ENCODE measurements at regions not wholly inside any gene's neighbourhood (a gene's known extent, or its start where the extent isn't known, plus 50 kb on each side); places are given as distances from the start of the nearest gene placed in this dataset.

GRCh38 chr6:40788661-40789655 is 201.8 kb upstream of the LRFN2 start:
- no peak for DNase-seq

DNA sequence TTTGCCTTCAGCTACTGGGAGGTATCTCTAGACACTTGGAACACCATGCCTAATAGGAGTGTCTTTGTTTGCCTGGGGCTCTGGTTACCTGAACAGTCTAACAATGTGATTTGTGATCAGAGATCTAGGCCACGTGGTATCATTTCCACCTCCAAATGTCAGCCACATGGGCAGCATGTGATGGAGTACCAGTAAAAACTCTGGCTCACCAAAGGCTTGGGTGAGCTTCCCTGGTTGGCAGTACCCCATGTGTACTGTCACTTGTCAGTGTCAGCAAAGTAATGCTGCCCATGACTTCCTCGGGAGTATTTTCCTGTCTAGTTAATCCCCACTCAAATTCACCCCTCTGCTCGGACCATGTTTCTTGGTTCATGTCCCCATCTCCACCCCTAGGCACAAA is 195.2 kb upstream of the LRFN2 start:
- no peak for DNase-seq

- DNase-seq, result no peak
These were observed 193.5 kb upstream of the LRFN2 start for GRCh38 chr6:40780637-40781036.

- no peak for DNase-seq
These were observed 192.2 kb upstream of the LRFN2 start for GRCh38 chr6:40779409-40779808.

GRCh38 chr6:40778918-40779317 is 191.8 kb upstream of the LRFN2 start:
- no peak for DNase-seq

DNA sequence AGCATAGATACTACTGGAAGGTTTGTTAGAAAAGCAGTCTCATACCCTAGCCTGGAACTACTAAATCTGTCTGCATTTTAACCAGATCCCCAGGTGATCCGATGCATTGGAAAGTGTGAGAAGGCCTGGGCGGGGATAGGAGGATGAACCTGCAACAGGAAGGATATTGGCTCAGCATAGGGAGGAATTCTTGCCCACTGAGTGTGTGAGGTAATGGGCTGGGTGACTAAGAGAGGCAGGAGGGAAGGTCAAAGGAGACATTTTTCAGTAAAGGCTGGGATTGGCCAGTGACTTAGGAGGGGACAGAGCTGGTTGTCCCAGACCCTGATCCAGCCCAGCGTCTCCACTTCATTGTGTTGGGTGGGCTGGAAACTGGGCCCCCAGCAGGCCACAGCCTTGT is 191.0 kb upstream of the LRFN2 start:
- no peak for DNase-seq

DNA sequence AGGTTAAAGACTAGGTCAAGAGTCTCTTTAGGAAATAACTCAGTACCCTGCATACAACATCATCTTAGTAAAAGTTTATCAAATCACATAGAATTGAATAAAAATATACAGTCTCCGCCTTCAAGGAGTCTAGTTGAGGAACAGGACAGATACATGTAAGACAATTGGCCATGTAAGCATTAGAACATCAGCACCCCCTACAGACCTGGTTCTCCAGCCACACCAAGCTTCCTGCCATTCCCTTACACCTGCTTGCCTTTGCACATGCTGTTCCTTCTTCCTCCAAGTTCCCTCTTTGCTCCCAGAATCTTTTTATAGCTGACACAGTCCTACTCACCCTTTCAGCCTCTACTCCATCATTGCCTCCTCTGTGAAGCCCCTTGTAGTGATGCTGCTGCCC is 187.8 kb upstream of the LRFN2 start:
- DNase-seq, result no peak

GRCh38 chr6:40770794-40771193 is 183.6 kb upstream of the LRFN2 start:
- DNase-seq, result no peak

DNA sequence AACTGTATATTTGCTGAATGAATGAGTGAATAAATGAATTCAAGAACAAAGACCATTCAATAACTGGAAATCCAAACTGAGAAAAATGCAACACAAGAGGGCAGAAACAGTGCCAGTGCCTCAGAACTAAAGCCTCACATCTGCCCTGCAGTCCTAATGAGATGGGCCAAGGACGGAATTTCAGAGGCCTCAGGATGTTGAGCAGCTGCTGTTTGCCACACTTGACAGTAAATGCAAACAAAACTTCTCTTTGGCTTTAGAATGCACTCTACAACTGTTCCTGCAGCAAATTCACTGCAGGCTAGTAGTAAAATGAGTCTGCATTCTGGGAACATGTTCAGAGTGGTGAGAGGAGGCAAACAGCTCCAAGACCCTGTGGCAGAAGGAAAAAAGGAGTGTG is 177.6 kb upstream of the LRFN2 start:
- no peak for DNase-seq

GRCh38 chr6:40762981-40763380 is 175.8 kb upstream of the LRFN2 start:
- DNase-seq, result no peak

DNA sequence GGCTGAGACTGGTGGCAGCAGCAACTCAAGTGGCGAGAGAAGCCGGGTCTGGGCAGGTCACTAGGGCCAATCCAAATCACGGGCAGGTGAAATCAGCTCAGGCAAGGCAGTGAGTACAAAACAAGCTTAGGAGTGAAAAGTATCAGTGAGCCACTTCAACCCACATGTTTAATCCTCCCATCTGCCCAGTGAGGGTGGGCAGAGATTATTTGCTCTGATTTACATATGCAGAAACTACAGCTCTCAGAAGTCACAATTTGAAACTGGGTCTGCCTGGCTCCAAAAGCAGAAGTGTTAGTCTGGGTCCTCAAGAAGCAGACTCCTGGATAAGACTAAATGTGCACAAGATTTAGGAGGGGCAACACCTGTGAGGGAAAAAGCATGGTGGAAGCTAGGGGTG is 173.7 kb upstream of the LRFN2 start:
- DNase-seq, result no peak

DNA sequence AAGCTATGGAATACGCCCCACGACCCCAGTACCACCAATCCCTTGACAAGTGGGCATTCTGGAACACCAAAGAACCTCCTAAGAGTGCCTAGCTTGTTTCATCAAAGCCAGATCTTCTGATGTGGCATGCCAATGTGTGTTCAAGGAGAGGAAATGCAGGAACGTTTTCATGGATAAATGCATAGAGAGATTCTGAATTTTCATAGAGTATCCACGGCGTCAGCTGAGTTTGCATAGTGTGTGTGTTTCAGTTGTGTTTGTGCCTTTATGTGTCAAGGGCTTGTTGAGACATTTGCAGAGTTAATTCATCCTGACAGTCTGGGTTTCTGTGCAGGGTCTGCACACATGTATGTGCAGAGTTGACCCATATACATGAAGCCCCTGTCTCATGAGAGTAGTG is 172.7 kb upstream of the LRFN2 start:
- DNase-seq, result no peak

DNA sequence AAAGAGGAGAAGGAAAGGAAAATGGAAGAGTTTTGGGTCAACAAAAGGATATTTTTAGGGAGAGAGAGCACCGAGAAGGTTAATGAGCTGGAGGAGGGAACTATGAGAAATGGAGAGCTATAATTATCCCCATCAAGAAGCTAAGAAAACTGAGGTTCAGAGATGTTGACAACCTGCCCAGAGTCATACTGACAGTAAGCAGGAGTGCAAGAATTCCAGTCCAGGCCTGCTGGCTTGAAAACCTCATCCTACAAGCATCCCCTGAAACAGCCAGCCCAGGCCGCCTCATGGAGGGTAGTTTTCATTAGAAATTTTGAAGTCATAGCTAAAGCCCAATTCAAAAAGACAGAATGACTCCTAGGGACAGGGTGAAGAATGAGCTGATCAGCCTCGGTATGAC is 172.1 kb upstream of the LRFN2 start:
- no peak for DNase-seq

GRCh38 chr6:40755749-40756452 is 168.7 kb upstream of the LRFN2 start:
- DNase-seq, result no peak

DNA sequence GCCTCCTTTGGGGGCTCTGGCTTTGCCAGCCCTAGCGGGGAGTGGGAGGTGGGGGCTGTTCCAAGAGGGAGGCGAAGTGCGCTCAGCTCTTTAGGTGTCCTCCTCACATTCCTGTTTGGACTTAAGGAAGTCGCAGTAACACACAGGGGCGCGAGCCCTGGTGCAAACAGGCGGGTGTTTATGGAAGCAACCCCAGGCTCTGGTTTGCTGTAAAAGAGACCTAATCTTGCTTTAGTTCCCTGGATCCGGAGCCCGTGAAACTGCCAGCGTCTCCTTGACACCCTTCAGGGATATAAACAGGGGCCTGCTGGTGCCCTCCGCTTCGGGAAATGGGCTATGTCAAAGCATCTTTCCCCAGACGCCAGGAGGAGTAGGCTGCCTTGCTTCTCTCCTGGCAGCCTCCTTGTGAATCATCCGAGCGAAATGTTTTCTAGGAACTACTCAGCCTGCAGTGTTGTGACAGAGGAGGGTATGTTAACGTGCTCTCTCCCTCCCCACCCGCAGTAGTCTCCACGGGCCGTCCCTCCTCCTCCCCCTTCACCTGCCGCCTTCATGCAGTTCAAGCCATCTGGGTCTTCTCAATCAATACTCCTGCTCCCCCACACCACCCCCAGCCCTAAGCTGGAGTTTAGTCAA is 168.0 kb upstream of the LRFN2 start:
- no peak for DNase-seq

GRCh38 chr6:40754461-40755045 is 167.4 kb upstream of the LRFN2 start:
- no peak for DNase-seq

DNA sequence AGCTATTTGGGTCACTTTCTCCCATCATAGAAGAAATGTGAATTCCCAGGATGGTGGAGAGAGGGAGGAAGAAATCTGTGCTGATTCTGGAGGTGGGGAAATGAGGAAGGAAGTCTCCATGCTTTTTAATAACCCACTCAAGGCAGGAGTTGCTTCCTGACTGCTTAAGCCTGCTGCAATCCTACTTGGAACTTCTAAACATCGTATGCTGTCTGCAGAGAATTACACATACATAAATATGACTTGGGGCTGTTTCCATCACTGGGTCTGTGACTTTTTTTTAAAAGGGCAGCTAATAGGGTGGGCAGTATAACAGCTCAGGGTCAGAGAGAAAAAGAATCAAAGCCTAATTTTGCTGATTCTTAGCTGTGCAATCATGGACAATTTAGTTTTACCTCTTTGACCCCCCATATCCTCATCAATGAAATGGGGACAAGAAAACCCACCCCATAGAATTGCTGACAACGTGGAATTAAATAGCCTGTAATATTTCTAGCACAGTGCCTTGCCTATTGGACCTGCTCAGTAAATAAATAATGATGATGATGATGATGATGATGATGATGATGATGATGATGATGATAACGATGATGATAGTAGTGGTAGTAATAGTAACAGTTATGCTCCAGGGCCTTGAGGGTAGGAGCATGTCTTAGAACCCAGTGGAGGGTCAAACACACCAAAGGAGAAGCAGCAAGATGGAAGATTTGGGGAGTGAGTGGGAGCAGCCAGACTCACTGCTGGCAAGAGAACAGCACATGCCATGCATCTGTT is 166.7 kb upstream of the LRFN2 start:
- DNase-seq, result no peak

DNA sequence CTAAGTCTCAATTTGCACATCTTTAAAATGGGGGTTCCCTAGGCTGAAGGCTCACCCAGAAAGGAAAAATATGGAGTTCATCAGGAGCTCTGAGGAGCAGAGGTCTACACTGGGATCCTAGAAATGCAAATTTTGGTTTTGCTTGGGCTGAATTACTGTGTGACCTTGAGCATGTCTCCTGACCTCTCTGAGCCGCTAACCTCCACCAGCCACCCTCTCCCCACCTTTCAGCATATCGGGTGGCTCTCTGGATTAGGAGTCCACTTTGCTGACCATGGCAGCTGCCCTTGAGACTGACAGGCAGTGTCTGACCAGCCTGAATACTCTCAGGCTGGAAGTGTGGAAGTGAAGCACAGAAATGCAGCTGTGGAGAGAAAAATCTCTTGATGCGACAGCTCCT is 165.9 kb upstream of the LRFN2 start:
- DNase-seq, result no peak

DNA sequence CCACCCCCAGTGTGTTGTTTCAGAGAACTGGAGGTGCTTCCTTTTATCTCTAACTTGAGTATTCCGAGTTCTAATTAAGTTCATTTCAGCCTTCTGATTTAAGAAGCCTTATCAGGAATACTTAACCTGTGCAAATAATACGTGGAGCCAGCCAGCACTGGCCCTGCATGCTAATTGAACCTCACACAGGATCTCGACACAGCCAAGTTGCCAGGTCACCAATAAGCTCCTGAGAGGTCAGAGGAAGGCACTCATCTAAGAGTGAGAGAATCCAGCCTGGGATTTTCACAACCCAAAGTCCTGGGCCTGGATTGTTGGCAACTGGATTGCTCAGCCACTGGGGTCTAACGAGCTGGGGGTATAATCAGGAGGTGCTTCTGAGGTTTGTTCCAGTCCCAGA is 157.7 kb upstream of the LRFN2 start:
- no peak for DNase-seq

DNA sequence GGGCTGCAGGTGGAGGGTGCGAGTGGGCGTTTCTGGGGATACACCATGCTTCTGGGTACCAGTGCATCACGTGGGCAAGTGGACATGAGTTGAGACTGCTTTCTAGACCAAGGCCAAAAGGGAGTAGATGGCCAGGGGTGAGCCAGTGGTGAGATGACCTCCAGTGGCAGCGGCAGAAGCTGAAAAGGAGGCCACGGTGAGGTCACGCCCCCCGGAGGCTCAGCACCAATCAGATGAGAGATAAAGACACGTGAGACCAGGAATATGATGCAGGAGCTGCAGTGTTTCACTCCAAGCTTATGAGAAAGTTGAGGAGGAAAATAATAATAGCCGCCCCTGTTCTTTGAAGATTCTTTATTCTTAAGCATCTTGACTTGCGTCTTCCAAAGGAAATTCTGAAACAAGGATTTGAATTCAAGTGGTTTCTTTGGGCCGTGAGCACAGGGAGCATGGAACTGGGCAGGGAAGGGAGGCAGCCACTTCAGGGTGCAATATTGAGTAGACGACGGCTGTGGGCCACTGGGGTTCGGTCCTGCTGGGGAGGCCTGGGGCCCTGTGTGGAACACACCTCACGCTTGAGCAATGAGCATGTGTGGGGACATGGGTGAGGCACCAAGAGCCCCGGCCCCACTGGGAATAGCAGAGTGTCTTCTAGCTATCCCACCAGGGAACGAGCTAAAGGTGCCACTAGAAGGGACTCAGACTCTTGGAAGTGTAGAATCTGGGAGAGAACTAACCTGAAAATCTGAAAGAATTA is 156.7 kb upstream of the LRFN2 start:
- no peak for DNase-seq

DNA sequence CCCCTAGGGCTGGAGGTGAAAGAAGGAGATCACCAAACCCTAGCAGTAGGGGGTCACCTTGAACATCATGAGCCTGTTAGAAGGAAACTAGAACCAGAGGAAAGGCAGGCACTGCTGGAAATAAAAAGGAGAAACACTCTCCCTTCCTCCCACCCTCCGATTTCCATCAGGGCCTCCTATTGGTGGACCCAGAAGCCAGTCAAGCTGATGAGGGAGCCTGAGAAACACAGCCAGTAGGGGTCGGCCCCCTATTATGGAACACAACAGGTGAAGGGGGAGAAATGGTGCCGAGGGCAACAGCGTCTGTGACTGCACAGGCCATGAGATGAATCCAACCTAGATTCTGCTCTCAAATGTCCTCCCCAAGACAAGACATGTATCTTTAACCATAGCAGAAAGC is 156.1 kb upstream of the LRFN2 start:
- no peak for DNase-seq

- no peak for DNase-seq
These were observed 153.4 kb upstream of the LRFN2 start for GRCh38 chr6:40740518-40740917.

Data from midbrain (tissue), 1 donor.